IPS-NIHi11 (cell line): ENCODE measurements at regions not wholly inside any gene's neighbourhood (a gene's known extent, or its start where the extent isn't known, plus 50 kb on each side); places are given as distances from the start of the nearest gene placed in this dataset.
"Not testable (repeated sequence)": the region's sequence is repeated elsewhere in the genome, so short reads cannot be mapped to it uniquely, and the experiment has no call there.

Source experiments
- DNase-seq: peaks from one replicate; pipeline ENCODE4 v3.0.0; 2012; ENCODE audit warnings: mixed read lengths, low spot score

- DNase-seq: not testable (repeated sequence)
Measured at GRCh38 chr1:120664376-120665249, 59.1 kb upstream of the NBPF26 start.

- not testable (repeated sequence) for DNase-seq
Measured at GRCh38 chr1:120665250-120665577, 58.5 kb upstream of the NBPF26 start.

- not testable (repeated sequence) for DNase-seq
Measured at GRCh38 chr1:120668187-120668586, 55.6 kb upstream of the NBPF26 start.
